ENCODE measurements at regions not wholly inside any gene's neighbourhood (a gene's known extent, or its start where the extent isn't known, plus 50 kb on each side); places are given as distances from the start of the nearest gene placed in this dataset.

DNA sequence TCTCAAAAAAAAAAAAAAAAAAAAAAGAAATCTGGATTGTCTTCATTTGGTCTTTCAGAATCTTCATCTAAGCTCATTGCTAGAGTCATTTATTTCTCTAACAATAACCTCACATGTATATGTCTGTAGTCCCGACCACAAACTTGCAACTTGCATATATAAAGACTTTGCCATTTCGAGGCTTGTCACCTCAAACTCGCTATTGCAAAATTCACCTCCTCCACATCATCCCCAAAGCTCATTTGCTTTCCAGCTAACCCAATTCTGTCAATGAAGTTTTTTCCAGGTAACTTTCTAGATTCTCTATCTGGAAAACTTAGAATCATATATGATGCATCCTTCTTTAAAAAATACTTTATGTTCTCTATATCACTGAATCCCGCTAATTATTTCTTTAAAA, 393.2 kb upstream of the ATXN7L3B start:
- Histone ChIP-seq H3F3A (replicated peaks; ENCODE audit: low read depth) (no peaks in the 10 kb centered on the region), H3K9me2 (ENCODE audit: insufficient read depth) (no peaks in the 10 kb centered on the region), H3K79me2 (replicated peaks; ENCODE audit: insufficient read depth) (no peaks in the 10 kb centered on the region), H3K27ac (ENCODE audit: low read depth) (no peak overlapping the region), H4K20me1 (replicated peaks; ENCODE audit: insufficient read depth) (no peaks in the 10 kb centered on the region), H3K27me3 (ENCODE audit: insufficient read depth) (no peaks in the 10 kb centered on the region), H3K4me2 (no peak overlapping the region), H3K4me1 (ENCODE audit: insufficient read depth) (no peaks in the 10 kb centered on the region), H3K36me3 (ENCODE audit: insufficient read depth) (no peaks in the 10 kb centered on the region), H2AFZ (no peak overlapping the region), H3K4me3 (no peak overlapping the region)
- DNase-seq (ENCODE audit: low spot score) (no peak), ATAC-seq (no peak)
- 0 out of 3 replicates have a peak, but pooled peaks cover 3% of the 10 kb centered on the region for H3K4me1 Mint-ChIP-seq
- TF ChIP-seq NANOG (IDR thresholded peaks at IDR 0.05; ENCODE audit: borderline replicate concordance), result no peak
- TF ChIP-seq, protein P1, sequence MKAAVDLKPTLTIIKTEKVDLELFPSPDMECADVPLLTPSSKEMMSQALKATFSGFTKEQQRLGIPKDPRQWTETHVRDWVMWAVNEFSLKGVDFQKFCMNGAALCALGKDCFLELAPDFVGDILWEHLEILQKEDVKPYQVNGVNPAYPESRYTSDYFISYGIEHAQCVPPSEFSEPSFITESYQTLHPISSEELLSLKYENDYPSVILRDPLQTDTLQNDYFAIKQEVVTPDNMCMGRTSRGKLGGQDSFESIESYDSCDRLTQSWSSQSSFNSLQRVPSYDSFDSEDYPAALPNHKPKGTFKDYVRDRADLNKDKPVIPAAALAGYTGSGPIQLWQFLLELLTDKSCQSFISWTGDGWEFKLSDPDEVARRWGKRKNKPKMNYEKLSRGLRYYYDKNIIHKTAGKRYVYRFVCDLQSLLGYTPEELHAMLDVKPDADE (IDR thresholded peaks at IDR 0.05), result no peak
- no peak for TF ChIP-seq ZNF114 (CRISPR knock-in tag; IDR thresholded peaks at IDR 0.05)
- TF ChIP-seq ZNF331 (CRISPR knock-in tag; IDR thresholded peaks at IDR 0.05; ENCODE audit: low read depth), result no peak
- TF ChIP-seq EZH2phosphoT487 (IDR thresholded peaks at IDR 0.05; ENCODE audit: unreplicated experiment), result no peak
- TF ChIP-seq POLR2AphosphoS5 (IDR thresholded peaks at IDR 0.05; ENCODE audit: low read depth), result no peak
- no peak for TF ChIP-seq STAT1 (IDR thresholded peaks at IDR 0.05; ENCODE audit: unreplicated experiment)
- no peak for TF ChIP-seq CREB1 (CRISPR knock-in tag; IDR thresholded peaks at IDR 0.05; ENCODE audit: low read depth)
- no peak for TF ChIP-seq EZH2 (IDR thresholded peaks at IDR 0.05; ENCODE audit: low read depth, unreplicated experiment)
- no peak for TF ChIP-seq REST (IDR thresholded peaks at IDR 0.05; ENCODE audit: unreplicated experiment)
- TF ChIP-seq ZNF462 (CRISPR knock-in tag; IDR thresholded peaks at IDR 0.05), result no peak
- TF ChIP-seq JUNB (IDR thresholded peaks at IDR 0.05; ENCODE audit: unreplicated experiment), result no peak
- no peak for TF ChIP-seq CTCF (conservative IDR thresholded peaks at IDR 0.05; ENCODE audit: low read depth in 2 of 2)
- H3K4me3 Mint-ChIP-seq, result no peak overlapping the region
- H3K36me3 Mint-ChIP-seq (ENCODE audit: low read depth), result no peaks in the 10 kb centered on the region
- no peak overlapping the region for H3K27ac Mint-ChIP-seq
- no peaks in the 10 kb centered on the region for H3K27me3 Mint-ChIP-seq (ENCODE audit: insufficient read depth, low read depth, poor library complexity)
- no peaks in the 10 kb centered on the region for H3K9me3 Mint-ChIP-seq

All from GM23338 (cell line).